Heart right ventricle (tissue), 16 donors: ENCODE measurements at regions not wholly inside any gene's neighbourhood (a gene's known extent, or its start where the extent isn't known, plus 50 kb on each side); places are given as distances from the start of the nearest gene placed in this dataset.

ENCODE experiments used
- ATAC-seq, 8 donors: fragments of 200-7000 bp; cut with Tn5 transposase; one replicate each; pipeline ENCODE4 v1.9.1; 2020; ENCODE audit warnings: mild to moderate bottlenecking in 8 of 8, moderate library complexity in 8 of 8, moderate number of reproducible peaks in 1 of 8
- DNase-seq, 2 donors: peaks; one replicate each; pipeline ENCODE4 v3.0.0-alpha.2; 2020
- H3K27ac ChIP-seq, 10 donors: fragments of 200-600 bp; sonication (generic) in 2 of 10; one replicate each; pipeline versions ENCODE4 v1.5.0 to v1.8.0; 2020 to 2022; ENCODE audit warnings: mild to moderate bottlenecking in 3 of 10
- H3K27me3 ChIP-seq, 7 donors: fragments of 200-600 bp; one replicate each; pipeline ENCODE4 v1.8.0; 2021 to 2022; ENCODE audit warnings: mild to moderate bottlenecking in 2 of 7
- H3K36me3 ChIP-seq, 9 donors: fragments of 200-600 bp; sonication (generic) in 1 of 9; one replicate each; pipeline versions ENCODE4 v1.5.0 to v1.8.0; 2020 to 2022; ENCODE audit warnings: mild to moderate bottlenecking in 2 of 9
- H3K4me1 ChIP-seq, 9 donors: fragments of 200-600 bp; sonication (generic) in 1 of 9; one replicate each; pipeline versions ENCODE4 v1.5.0 to v1.8.0; 2020 to 2022; ENCODE audit warnings: mild to moderate bottlenecking in 4 of 9
- H3K4me3 ChIP-seq, 10 donors: fragments of 200-600 bp; sonication (generic) in 2 of 10; one replicate each; pipeline versions ENCODE4 v1.5.0 to v1.8.0; 2020 to 2022; ENCODE audit warnings: mild to moderate bottlenecking in 7 of 10, moderate library complexity in 2 of 10
- H3K9me3 ChIP-seq, 11 donors: fragments of 200-600 bp in 10 of 11; sonication (generic) in 2 of 11; one replicate each; pipeline versions ENCODE4 v1.5.0 to v1.8.0; 2013 to 2022; ENCODE audit warnings: mild to moderate bottlenecking in 2 of 11, control low read depth in 1 of 11, moderate library complexity in 1 of 11
- CTCF ChIP-seq, 9 donors: fragments of 200-600 bp; sonication (generic) in 2 of 9; IDR thresholded peaks; one replicate each; pipeline versions ENCODE4 v1.5.0 to v1.8.0; 2021 to 2022; ENCODE audit warnings: antibody characterized with exemption in 9 of 9, mild to moderate bottlenecking in 5 of 9, moderate library complexity in 1 of 9
- WGBS, 2 donors: extraction: QIAGEN DNeasy Blood & Tissue Kit; methylation state at CpG; one replicate each; pipeline ENCODE4 v1.1.7; 2013; ENCODE audit warnings: inconsistent platforms in 1 of 2; 5-methylcytosine and 5-hydroxymethylcytosine counted together
- intact Hi-C, 10 donors: fragments of 100-400 bp; cut with DNase I; formaldehyde crosslinking; loops; one replicate each; pipeline versions ENCODE4 v1.11.1 to v1.14.2; 2022
- donor health status: Arrhythmogenic right ventricular cardiomyopathy.
- donor health status: ischemic (EF 13 %, LVEDD 7.1; RV severe dilation, severe dysfunction).
- donor health status: healthy with polysubstance abuse.
- donor health status: DM: no; HTN: yes; CAD: no.
- donor health status: DM: no; HTN: no; CAD: no.
- donor health status: ischemic (EF 25% LVEDD 6.9; RV normal size, moderate dysfunction).
- donor health status: ischemic (EF 25% LVEDD 5.7; RV mildly dilated, moderate dysfunction).
- donor health status: healthy.
- donor health status: DM: yes; HTN: yes; CAD: no.
- donor health status: Ischemic cardiomyopathy.
- donor health status: ischemic (EF 35%, LVEDD 5.7; RV mildly dilated, moderate dysfunction).
- donor health status: nonischemic (EF 11% LVEDD 7.7; RV severe dilation, severe dysfunction).
- donor health status: DM: yes; HTN: yes; CAD: no.
- donor health status: PGD.
- donor health status: ischemic (EF 29% LVEDD 5.4; RV normal size, mild dysfunction).
- donor health status: nonischemic (EF 23%, LVEDD 6.1; RV moderate dilation, normal function).

- intact Hi-C loops = no loop called here
- TF ChIP-seq CTCF (IDR thresholded peaks at IDR 0.05) = no peak
These were observed 126.7 kb upstream of the NSMCE3 start for GRCh38 chr15:29396176-29396811.

GRCh38 chr15:29393443-29393842 lies 123.8 kb upstream of the NSMCE3 start:
- H3K36me3 ChIP-seq = no peaks in the 10 kb centered on the region
- ATAC-seq (no peak), DNase-seq (no peak)
- intact Hi-C loops = no loop called here
- WGBS, 2 donors = 82 to 88% methylated on average over 2 of the region's 2 CpGs
- TF ChIP-seq CTCF (IDR thresholded peaks at IDR 0.05) = no peak
- H3K27me3 ChIP-seq = peaks cover 0 to 11% (median 0%) of the 10 kb centered on the region in 7 donors
- H3K9me3 ChIP-seq = peaks cover 0 to 17% (median 0%) of the 10 kb centered on the region in 11 donors
- H3K27ac ChIP-seq = no peak overlapping the region
- no peak overlapping the region for H3K4me3 ChIP-seq
- H3K4me1 ChIP-seq = no peaks in the 10 kb centered on the region

More at GRCh38 chr15:29396176-29396811, 126.7 kb upstream of the NSMCE3 start:
- DNase-seq = no peak
- H3K36me3 ChIP-seq = no peaks in the 10 kb centered on the region
- no peak overlapping the region for H3K4me3 ChIP-seq
- H3K27ac ChIP-seq = no peak overlapping the region
- H3K27me3 ChIP-seq = peaks cover 0 to 17% (median 0%) of the 10 kb centered on the region in 7 donors
- WGBS, 2 donors = 80 to 87% methylated on average over 4 of the region's 4 CpGs
- no peaks in the 10 kb centered on the region for H3K4me1 ChIP-seq
- no peak for ATAC-seq
- peaks cover 0 to 17% (median 0%) of the 10 kb centered on the region in 11 donors for H3K9me3 ChIP-seq

- WGBS, 2 donors = 87 to 90% methylated on average over 7 of the region's 7 CpGs
- ATAC-seq (no peak), DNase-seq (no peak)
- Histone ChIP-seq H3K4me3 (no peak overlapping the region), H3K4me1 (no peaks in the 10 kb centered on the region), H3K36me3 (no peaks in the 10 kb centered on the region), H3K9me3 (peaks cover 0 to 17% (median 0%) of the 10 kb centered on the region in 11 donors), H3K27ac (no peak overlapping the region), H3K27me3 (peaks cover 0 to 7% (median 0%) of the 10 kb centered on the region in 7 donors)
- TF ChIP-seq CTCF (IDR thresholded peaks at IDR 0.05) = no peak
- intact Hi-C loops = no loop called here
These were observed 122.7 kb upstream of the NSMCE3 start for GRCh38 chr15:29392358-29392757.

- no peak for TF ChIP-seq CTCF (IDR thresholded peaks at IDR 0.05)
- Histone ChIP-seq H3K4me3 (no peak overlapping the region), H3K27ac (no peak overlapping the region), H3K36me3 (no peaks in the 10 kb centered on the region), H3K4me1 (no peaks in the 10 kb centered on the region), H3K9me3 (peaks cover 0 to 17% (median 0%) of the 10 kb centered on the region in 11 donors), H3K27me3 (no peaks in the 10 kb centered on the region)
- intact Hi-C loops = no loop called here
- no peak for DNase-seq
- no peak for ATAC-seq
- 66 to 82% methylated on average over 6 of the region's 6 CpGs for WGBS, 2 donors
These were observed 120.4 kb upstream of the NSMCE3 start for GRCh38 chr15:29390051-29390450.
